ENCODE measurements at regions not wholly inside any gene's neighbourhood (a gene's known extent, or its start where the extent isn't known, plus 50 kb on each side); places are given as distances from the start of the nearest gene placed in this dataset.

- DNase-seq (ENCODE audit: low spot score) (no peak), ATAC-seq (no peak)
These were observed 117.2 kb downstream of the SLC25A24 start for GRCh38 chr1:108082738-108083562.

DNA sequence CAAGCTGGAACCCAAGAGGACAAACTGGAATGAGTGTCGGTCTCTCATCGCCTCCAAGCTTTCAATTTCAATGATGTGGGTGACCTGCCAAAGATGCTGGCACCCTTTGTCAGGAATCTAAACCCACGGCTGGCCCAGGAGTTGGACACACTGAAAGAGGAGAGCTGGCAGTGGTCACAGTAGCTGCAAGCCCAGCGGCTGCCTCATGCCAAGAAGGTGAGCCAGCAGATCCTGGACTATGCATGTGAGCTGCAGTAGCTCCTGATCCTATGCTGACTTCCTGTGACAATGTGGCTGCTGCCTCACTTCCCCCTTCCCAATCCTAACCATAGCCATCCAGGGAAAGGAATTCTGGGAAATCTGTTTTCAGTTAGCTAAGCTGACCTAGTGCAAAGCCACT, 117.0 kb upstream of the VAV3 start:
- no peak for ATAC-seq
- DNase-seq (ENCODE audit: low spot score), result no peak

- DNase-seq (ENCODE audit: low spot score), result no peak
- no peak for ATAC-seq
These were observed 115.5 kb upstream of the VAV3 start for GRCh38 chr1:108080448-108080847.

DNA sequence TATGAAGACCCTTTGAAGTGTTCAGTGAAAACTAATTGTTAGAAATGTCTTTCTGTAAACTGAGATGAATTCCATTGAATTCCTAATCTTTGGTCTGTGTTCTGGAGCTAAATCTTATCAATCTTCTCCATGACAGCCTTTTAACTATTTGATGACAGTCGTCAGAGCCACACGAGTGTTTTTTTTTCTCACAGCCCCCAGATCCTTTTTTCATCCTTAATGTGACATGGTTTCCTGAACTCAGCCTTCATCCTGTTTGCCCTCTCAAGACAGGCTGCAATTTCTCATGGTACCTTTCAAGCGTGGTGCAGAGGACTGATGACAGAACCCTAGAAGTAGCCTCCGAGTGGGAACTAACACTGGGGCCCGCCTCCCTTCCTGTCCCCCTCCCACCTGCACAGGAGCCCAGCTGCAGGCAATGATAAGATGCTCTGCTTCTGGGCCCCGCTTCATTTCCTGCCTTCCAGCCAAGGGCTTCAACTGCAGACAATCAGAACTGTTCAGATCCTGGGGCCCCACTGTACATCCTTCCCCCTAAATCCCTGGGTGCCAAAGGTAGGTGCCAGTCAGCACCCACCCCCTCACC, 114.6 kb upstream of the VAV3 start:
- ATAC-seq (no peak), DNase-seq (ENCODE audit: low spot score) (no peak)

- no peak for DNase-seq (ENCODE audit: low spot score)
These were observed 113.0 kb upstream of the VAV3 start for GRCh38 chr1:108077991-108078390.

DNA sequence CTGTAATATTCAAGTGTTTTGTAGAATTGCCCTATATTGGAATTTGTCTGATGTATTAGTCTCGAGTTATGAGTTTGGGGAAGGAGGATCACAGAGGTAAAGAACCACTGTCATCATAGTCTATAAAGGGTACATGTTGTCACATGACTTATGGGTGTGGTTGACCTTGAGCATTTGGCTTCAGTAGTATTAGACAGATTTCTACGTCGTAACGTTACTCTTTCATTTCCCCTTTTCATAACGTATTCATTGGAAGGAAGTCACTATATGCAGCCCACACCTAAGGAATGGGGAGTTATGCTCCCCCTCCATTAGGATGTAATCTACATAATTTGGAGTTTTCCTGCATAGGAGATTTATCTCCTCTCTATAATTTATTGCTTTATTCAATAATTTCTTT, 110.1 kb upstream of the VAV3 start:
- ATAC-seq (no peak), DNase-seq (ENCODE audit: low spot score) (no peak)

More at GRCh38 chr1:108077991-108078390, 113.0 kb upstream of the VAV3 start:
- ATAC-seq, result no peak

- DNase-seq (ENCODE audit: low spot score), result no peak
- no peak for ATAC-seq
These were observed 107.8 kb upstream of the VAV3 start for GRCh38 chr1:108072776-108073175.

GRCh38 chr1:108072212-108072611, 107.2 kb upstream of the VAV3 start:
- no peak for ATAC-seq
- DNase-seq (ENCODE audit: low spot score), result no peak

- DNase-seq (ENCODE audit: low spot score) (no peak), ATAC-seq (no peak)
These were observed 106.6 kb upstream of the VAV3 start for GRCh38 chr1:108071601-108072000.

GRCh38 chr1:108070662-108071061, 105.7 kb upstream of the VAV3 start:
- no peak for ATAC-seq
- no peak for DNase-seq (ENCODE audit: low spot score)

DNA sequence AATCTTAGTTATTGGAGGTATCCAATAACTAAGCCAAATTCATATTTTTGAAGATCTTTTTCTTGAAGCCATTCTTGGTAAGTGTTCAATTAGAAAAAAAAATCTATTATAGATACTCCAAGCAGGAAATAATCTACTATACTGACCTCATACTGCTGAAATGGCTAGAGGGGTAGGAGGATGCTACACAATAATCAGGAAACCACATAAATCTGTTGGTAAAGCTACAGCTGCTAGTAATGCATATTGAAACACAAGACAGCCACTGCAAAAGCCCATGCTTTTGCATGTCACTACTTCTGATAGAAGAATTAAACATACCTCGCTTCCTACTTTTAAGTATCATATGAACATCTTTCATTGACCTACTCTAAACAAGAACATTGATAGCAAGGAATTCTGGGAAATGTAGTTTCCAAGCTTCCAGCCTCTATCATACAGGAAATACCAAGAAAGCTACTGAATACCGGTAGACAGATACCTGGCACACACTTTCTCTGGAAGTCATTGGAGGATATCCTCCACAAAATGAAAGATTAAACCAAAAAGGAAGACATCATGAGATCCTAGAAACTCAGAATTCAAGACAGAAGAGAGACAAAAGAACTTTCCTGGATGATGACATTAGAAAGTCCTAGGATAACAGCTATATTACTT, 103.0 kb upstream of the VAV3 start:
- DNase-seq (ENCODE audit: low spot score) (no peak), ATAC-seq (no peak)

DNA sequence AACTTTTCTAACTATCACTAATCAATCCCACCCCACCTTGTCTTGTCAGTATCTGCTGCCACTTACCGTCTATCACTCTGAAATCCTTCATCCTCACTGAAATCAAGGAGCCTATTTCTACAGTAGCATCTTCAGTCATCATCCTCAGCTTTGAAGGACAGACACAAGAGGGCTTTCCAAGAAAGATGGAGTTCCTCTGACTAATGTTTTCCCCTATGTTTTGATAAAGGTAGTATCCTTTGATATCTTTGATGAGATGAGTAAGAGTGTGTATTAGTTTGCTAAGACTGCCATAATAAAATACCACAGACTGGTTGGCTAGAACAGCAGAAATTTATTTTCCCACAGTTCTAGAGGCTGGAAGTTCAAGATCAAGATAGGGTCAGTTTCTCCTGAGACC, 101.8 kb upstream of the VAV3 start:
- ATAC-seq (no peak), DNase-seq (ENCODE audit: low spot score) (no peak)

- DNase-seq (ENCODE audit: low spot score) (no peak), ATAC-seq (no peak)
These were observed 99.3 kb upstream of the VAV3 start for GRCh38 chr1:108064255-108064654.

DNA sequence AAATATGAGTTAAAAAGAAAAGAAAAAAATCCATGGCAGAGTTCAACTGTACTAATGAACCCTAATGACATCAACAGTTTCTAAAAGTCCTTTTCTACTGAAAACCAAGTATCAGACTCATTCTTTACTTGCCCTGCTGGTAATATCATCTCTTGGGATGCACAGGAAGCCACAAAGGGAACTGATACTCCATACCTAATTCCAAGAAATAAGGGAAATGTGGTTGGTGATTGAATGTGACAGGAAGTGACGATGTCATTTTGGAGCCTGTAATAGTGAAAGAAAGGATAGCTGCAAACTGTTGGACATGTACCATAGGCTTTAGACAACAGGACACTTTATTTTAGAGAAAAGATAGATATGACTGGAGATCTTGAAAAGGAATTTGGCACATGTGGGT, 98.7 kb upstream of the VAV3 start:
- ATAC-seq (no peak), DNase-seq (ENCODE audit: low spot score) (no peak)

DNA sequence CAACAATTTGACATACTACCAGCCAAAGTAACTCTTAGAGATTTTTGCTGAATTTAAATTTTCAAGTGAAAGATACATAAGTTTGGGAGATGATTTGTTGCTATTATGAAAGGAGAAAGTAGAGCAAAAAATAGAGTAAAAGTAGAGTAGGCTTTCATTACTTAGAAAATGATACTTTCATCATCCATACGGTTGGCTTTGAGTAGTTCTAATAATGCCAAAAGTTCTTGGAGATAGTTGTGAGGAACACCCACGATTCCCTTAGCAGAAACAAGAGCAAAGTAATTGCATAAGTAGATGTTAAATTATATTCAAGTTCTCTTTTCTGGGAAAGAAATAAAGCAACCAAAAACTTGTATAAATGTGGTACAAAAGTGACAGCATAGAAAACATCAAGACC, 95.0 kb upstream of the VAV3 start:
- ATAC-seq (no peak), DNase-seq (ENCODE audit: low spot score) (no peak)

DNA sequence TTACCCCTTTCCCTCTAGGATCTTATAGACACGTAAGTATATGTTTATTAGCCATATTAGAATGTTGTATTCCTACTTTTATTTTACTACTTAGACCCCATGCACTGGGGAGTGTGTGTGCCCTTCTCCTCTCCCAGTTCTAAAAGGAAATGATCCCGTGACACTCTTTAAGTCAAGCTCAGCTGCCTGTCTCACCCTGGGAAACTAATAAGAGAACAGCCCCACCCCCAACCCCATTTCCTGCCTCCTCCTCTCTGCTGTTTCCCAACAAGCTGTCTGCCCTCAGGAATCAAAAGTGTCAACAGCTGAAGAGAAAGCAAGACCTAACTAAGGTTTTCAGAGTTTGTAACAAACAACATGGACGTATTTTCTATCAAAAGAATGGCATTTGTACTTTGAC, 92.6 kb upstream of the VAV3 start:
- ATAC-seq (peak; percentile 48), DNase-seq (ENCODE audit: low spot score) (no peak)

DNA sequence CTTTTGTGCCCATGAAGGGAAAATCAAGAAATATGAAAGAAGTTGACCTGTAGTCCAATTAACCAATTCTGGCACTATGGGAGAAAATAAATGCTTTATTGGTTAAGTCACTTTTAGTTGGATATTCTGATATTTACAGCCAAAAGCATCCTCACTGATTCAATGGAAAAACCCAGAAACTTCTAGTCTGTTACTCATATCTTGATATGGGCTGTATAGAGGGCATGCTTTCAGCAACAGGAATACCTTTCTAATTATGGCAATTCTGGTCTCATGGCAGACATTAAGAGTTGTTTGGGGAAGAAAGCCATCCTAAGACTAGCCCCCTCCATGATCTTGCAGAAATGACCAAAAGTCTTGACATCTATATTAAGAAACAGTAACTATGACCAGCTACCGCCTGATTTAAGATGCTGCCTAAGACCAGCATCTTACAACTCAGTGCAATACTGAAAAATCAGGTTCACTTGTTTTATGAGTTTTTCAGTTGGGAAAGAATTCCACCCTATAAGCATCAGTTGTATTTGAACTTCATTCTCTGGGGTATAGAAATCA, 91.5 kb upstream of the VAV3 start:
- no peak for ATAC-seq
- no peak for DNase-seq (ENCODE audit: low spot score)

DNA sequence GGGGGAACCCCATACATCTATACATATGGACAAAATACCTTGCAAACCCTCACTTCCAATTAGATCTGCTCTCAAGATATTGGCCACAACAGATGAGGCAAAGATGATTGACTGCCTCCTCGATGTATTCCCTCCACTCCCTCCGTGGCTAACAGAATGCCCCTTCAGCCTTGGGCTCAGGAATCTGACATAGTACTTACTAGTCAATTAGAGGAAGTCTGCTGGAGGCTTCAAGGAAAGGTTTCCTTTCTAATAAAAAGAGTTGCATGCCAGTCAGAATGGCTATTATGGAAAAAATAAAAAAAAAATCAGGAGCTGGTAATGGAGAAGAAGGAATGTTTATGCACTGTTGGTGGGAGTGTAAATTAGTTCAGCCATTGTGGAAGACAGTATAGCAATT, 90.4 kb upstream of the VAV3 start:
- DNase-seq (ENCODE audit: low spot score) (no peak), ATAC-seq (no peak)

GRCh38 chr1:108054396-108054795, 89.4 kb upstream of the VAV3 start:
- DNase-seq (ENCODE audit: low spot score) (no peak), ATAC-seq (no peak)

- no peak for DNase-seq (ENCODE audit: low spot score)
- ATAC-seq, result no peak
These were observed 88.5 kb upstream of the VAV3 start for GRCh38 chr1:108053270-108054013.
